ENCODE measurements at regions not wholly inside any gene's neighbourhood (a gene's known extent, or its start where the extent isn't known, plus 50 kb on each side); places are given as distances from the start of the nearest gene placed in this dataset.

GRCh38 chr6:112801468-112802080, 454.4 kb downstream of the RFPL4B start:
- DNase-seq (ENCODE audit: low spot score) = no peak

GRCh38 chr6:112802144-112802543, 455.0 kb downstream of the RFPL4B start:
- DNase-seq (ENCODE audit: low spot score) = no peak

DNA sequence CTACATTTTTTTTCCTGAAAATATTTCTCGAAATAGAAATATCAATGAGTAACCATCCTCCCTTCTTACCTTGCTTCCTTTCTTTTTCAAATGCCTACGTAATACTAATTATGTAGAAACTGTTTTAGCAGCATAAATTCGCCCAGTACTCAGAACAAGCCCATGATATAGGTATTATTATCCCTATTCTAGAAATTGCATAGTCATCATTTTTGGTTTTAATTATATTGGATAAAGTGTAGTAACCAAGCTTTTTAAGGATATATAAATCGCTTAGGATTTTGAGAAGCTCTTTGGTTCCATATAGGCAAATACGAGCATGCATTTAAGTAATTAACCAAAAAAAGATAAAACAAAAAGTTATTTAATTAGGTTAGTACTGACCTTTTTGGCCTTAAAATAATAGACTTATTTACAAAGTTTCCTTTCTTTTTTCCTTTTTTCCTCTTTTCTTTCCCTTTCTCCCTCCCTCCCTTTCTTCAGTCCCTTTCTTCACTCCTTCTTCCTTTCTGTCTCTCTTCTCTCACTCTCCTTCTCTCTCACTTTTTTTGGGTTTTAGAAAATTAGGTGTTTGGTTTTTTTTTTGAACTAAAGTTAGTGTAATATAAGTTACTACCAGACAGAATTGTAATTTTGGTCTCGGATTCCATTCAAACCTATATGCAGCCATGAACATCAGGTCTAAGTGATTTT, 457.7 kb downstream of the RFPL4B start:
- DNase-seq (ENCODE audit: low spot score) = no peak

DNA sequence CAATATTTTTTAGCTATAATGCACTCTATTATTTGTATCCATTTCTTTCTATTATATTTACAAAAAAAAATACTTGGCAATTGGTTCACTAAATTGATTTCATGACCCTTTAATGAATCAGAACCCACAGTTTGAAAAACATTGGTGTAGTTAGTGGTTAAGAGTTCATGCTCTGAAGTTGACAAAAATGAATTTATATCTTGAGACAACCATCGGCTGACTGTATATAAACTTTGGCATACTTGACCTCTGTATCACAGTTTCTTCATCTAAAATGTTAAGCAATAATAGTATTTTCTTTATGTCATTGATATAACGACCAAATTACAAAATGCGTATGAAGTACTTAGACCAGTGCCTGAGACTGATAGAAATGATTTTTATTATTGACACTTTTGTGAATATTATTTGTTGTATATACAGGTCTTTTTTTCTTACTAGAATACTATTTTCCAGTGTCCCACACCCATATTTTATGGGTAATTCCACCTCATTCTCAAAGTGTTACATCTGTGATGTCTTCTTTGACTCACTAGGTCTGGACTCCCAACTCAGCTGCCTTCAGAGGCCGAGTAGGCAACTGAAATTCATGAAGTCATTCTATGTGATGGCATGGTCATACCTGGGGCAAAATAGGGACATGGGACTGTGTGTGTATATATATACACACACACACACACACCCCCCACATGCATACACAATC, 459.2 kb downstream of the RFPL4B start:
- DNase-seq (ENCODE audit: low spot score) = no peak

- no peak for DNase-seq (ENCODE audit: low spot score)
These were observed 474.3 kb downstream of the RFPL4B start for GRCh38 chr6:112821476-112821875.

DNA sequence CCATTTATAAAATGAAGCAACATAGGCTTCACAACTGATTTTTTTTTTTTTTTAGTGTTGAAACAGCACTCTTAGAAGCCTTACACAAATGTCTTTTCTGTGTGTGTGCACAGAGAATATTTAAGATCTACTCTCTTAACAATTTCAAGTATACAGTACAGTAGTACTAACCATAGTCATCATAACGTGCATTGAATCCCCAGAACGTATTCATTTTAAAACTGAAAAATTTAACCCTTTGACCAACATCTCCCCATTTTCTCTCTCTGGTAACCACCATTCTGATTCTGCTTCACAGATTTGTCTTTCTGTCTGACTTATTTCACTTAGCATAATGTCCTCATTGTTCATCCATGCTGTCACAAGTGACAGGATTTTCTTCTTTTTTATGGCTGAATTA, 475.6 kb downstream of the RFPL4B start:
- DNase-seq (ENCODE audit: low spot score) = no peak

GRCh38 chr6:112827793-112828192, 480.7 kb downstream of the RFPL4B start:
- DNase-seq (ENCODE audit: low spot score) = no peak

DNA sequence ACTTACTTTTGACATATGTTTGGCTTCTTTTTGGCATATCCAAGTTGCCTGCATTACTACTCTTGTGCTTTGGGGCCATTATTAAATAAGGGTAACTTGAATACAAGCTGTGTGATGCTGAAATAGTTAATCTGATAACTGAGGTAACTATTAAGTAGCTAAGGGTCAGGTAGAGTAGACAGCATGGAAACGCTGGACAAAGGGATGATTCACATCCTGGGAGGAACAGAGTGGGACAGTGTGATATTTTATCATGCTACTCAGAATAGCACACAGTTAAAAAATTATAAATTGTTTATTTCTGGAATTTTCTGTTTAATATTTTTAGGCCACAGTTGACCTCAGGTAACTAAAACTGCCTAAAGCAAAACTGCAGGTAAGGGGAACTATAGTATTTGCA, 483.9 kb downstream of the RFPL4B start:
- no peak for DNase-seq (ENCODE audit: low spot score)

DNA sequence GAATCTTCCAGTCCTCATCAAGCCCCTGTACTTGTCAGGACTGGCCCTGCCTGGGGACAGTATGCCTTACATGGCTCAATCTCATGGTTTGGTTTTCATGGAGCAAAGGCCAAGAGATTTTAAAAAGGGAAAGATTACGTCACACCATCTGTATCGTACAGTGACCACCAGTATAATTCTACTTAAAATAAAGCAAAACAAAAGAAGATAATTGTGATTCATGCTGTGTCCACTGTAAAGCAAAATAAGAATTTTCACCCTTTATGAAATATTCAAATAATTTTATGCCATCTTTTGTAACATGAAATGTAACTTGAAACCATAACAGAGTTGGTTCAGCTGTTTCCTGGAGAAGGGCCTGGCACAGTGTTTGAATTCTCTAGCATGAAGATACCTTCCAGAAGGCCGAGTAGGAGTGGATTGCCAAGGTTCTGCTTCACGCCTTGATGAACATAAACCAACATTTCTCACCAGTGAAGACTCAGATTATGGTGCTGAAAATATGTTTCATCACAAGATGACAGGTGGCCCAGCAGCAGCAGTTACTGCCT, 486.5 kb downstream of the RFPL4B start:
- no peak for DNase-seq (ENCODE audit: low spot score)

GRCh38 chr6:112835078-112835477, 487.9 kb downstream of the RFPL4B start:
- DNase-seq (ENCODE audit: low spot score) = no peak

DNA sequence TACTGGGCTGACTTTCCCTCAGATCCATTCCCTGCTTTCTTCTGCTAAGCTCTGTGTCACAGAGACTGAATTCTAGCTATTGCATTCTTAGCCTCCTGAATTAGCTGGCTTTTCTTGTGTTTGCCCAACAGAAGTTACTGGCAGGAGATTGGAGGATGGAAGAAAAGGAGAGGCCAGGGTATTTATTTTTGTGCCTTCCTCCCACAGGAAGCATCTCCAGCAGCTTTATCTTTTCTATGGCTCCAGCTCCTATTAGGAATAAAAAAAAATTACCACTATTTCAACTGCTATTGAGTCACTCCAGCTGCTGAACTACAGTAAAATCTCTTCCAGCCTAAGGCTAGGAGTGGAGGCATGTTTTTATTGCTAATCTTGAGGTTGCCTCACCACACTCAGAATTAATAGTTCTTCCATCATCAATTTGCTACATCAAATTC, 492.4 kb downstream of the RFPL4B start:
- DNase-seq (ENCODE audit: low spot score) = no peak

DNA sequence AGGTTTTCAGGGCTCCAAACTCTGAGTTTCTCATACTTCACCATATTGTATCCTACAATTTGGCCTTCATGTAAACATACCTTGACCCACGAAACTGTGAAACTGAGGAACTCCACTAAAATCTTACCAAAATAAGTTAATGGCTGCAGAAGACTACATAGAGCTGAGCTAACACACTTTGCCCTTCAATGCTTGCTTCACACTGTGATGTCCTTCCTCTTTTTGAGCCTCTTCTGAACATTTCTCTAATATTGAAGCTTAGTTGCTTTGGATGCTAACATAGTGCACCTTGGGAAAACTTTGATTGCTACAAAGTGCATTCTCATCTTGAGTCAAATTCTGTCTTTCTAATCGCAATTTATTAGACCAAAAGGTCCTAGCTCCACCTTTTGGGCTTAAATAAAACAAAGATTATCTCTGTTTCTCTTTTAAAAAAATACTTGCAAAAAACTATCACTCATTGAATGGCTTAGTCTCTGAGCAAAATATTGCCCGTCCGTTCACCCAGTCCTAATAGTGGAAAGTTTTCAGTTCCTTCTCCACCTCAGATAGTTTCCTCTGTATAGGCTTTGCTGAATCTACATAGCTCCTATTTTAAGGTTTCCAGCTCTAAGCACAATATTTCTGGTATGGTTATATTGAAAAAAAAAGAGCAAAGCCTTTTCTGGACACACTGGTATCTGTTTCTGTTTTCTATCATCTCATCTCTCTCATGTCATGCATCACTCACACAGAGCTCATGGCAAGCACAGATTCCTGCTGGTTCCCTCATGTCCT, 494.6 kb downstream of the RFPL4B start:
- DNase-seq (ENCODE audit: low spot score) = no peak

DNA sequence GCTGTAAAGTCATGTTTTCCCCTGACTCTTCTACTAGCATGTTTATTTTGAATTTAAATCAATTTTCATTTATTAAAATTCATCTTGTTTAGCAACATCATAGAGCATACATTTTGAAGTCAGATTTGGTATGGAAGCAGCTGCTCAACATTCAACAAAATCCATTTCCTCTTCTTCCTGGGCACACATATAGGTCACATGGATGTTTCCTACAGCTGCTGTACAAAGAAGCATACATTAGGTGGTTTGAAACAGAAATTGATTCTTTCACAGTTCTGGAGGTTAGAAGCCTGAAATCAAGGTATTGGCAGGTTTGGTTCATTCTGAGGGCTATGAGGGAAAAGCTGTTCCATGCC, 495.2 kb downstream of the RFPL4B start:
- no peak for DNase-seq (ENCODE audit: low spot score)

- no peak for DNase-seq (ENCODE audit: low spot score)
These were observed 499.6 kb downstream of the RFPL4B start for GRCh38 chr6:112846681-112847080.

GRCh38 chr6:112851146-112851545, 504.0 kb downstream of the RFPL4B start:
- DNase-seq (ENCODE audit: low spot score) = no peak

DNA sequence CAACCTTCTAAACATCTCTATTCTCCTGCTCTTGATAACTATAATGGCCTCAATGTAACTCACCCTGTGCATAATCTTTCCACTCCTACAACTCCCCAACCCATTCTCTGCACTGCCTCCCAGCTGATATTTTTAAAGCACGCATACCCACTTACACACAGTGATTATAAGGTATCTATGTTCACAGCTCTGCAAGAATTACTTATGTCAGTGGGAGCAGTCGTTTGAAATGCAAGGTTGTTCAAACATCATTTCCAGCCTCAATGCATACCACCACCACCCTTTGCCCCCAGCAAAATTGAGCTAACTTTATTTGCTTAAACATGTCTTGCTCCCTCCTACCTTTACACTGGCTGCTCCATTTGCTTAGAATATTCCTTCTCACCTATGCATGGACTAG, 506.0 kb downstream of the RFPL4B start:
- no peak for DNase-seq (ENCODE audit: low spot score)

DNA sequence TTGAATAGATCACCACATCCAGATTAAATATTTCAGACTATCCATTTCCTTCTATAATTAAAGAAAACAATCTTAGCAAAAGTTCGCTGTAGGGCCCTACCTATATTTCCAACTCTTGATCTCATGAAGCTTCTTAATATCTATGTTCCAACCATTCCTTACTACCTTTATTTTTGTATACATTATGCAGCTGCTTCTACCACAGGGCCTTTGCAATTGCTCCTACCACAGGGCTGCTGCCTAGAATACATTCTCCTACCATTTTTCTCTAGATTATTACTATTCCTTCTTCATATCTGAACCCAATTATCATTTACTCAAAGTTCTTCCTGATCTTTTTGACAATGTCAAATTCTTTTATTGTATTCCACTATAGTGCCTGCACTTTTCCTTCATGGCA, 516.6 kb downstream of the RFPL4B start:
- no peak for DNase-seq (ENCODE audit: low spot score)

- no peak for DNase-seq (ENCODE audit: low spot score)
These were observed 518.0 kb downstream of the RFPL4B start for GRCh38 chr6:112865131-112865530.

- DNase-seq (ENCODE audit: low spot score) = no peak
These were observed 527.8 kb downstream of the RFPL4B start for GRCh38 chr6:112874881-112875280.

DNA sequence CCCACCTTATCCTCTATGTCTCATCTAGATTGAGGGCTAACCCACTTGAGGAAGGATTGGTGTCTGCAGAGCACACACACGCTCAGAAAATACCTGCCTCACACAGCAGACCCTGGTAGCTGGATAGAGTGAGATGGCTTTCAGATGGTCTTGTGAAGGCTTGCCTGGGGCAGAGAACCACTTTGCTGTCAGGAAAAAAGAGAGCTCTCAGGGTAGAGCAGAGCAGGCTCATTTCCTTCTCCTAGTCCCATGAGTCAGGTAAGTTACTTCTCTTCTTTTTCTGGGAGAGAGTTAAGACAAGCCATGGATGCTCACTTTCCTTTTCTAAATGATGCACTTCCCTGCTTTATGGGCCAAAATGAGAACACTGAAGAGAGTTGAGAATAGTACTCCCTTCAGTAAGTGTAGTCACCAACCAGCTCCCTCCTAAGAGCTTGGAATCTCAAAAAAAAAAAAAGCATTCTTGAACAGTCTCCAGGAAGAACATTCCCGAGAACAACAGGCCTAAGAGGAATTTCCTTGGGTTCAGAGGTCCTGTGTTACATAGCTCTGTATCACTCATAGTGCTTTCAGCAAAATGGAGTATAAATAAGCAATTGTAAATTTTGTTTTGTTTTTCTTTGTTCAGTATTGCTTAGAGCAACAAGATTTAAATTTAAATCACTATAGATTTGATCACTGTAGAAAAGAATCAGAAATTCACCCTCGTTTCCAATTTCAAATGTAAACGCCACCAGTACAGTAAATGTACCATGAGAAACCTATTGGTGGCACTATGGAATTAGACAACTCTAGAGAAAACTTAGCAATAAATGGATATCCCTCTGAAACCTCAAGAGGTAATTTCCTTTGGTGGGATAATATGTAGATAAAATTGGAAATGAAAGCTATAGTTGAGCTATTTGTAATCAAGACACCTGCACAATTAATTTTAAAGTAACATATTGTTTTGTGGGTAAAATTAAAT, 530.3 kb downstream of the RFPL4B start:
- DNase-seq (ENCODE audit: low spot score) = no peak

GRCh38 chr6:112879920-112880413, 532.8 kb downstream of the RFPL4B start:
- DNase-seq (ENCODE audit: low spot score) = no peak
